Erythroblast (primary cell): ENCODE measurements at regions not wholly inside any gene's neighbourhood (a gene's known extent, or its start where the extent isn't known, plus 50 kb on each side); places are given as distances from the start of the nearest gene placed in this dataset.

Experiments
- GATA1 ChIP-seq: IDR thresholded peaks from 2 replicates; pipeline ENCODE4 v1.6.1; 2011; ENCODE audit warnings: low read depth, mild to moderate bottlenecking, control low read depth, low read length, moderate library complexity
- POLR2A ChIP-seq: IDR thresholded peaks from 2 replicates; pipeline ENCODE4 v1.6.1; 2011; ENCODE audit warnings: mild to moderate bottlenecking, low read length

GRCh38 chr1:38600286-38600685 lies 259.3 kb downstream of the RRAGC start:
- TF ChIP-seq POLR2A (no peak), GATA1 (no peak)
